H1 (cell line): ENCODE measurements at regions not wholly inside any gene's neighbourhood (a gene's known extent, or its start where the extent isn't known, plus 50 kb on each side); places are given as distances from the start of the nearest gene placed in this dataset.

Source experiments
- CTCF ChIA-PET: fragments of 300-600 bp; sonication (Branson Sonifier 250); formaldehyde crosslinking; loops from one replicate; lab custom pipeline; 2021; ENCODE audit not compliant: partially characterized antibody; lab: Charles Lee
- POLR2A ChIA-PET: fragments of 300-600 bp; sonication (Branson Sonifier 250); formaldehyde crosslinking; loops from one replicate; lab custom pipeline; 2021; ENCODE audit warnings: inconsistent platforms; ENCODE audit not compliant: partially characterized antibody; lab: Charles Lee
- DNase-seq, 2 experiments: peaks; one replicate each; pipeline versions ENCODE4 v3.0.0 to v3.0.0-alpha.2; 2010 to 2022; ENCODE audit warnings: low spot score in 2 of 2, low read depth in 1 of 2, mixed read lengths in 1 of 2
- FAIRE-seq: peaks from 2 replicates; lab custom pipeline; 2011; peaks lifted over from hg19 to GRCh38; lab: Jason Lieb, UNC
- H2AFZ ChIP-seq: 2 replicates; pipeline ENCODE4 v1.8.1; 2012; ENCODE audit warnings: low read length, inconsistent platforms
- H2AK5ac ChIP-seq: 2 replicates; pipeline ENCODE4 v1.6.1; 2013; ENCODE audit warnings: low read depth, low read length
- H2BK120ac ChIP-seq: replicated peaks from 2 replicates; pipeline ENCODE3; 2013; ENCODE audit warnings: low read depth, low read length, inconsistent platforms
- H2BK12ac ChIP-seq: 2 replicates; pipeline ENCODE4 v1.6.1; 2013; ENCODE audit warnings: low read depth, low read length
- H2BK15ac ChIP-seq: 2 replicates; pipeline ENCODE4 v1.6.1; 2013; ENCODE audit warnings: low read length
- H2BK20ac ChIP-seq: 2 replicates; pipeline ENCODE4 v1.6.1; 2013; ENCODE audit warnings: low read length
- H2BK5ac ChIP-seq: 2 replicates; pipeline ENCODE4 v1.6.1; 2013; ENCODE audit warnings: low read depth, low read length
- H3K14ac ChIP-seq: 2 replicates; pipeline ENCODE4 v1.6.1; 2013; ENCODE audit warnings: inconsistent platforms; ENCODE audit not compliant: insufficient read length
- H3K18ac ChIP-seq: 2 replicates; pipeline ENCODE4 v1.6.1; 2013; ENCODE audit warnings: low read length; ENCODE audit errors: extremely low read depth
- H3K23ac ChIP-seq: 2 replicates; pipeline ENCODE4 v1.6.1; 2013; ENCODE audit warnings: inconsistent platforms; ENCODE audit not compliant: insufficient read length
- H3K23me2 ChIP-seq: 2 replicates; pipeline ENCODE4 v1.6.1; 2013; ENCODE audit warnings: low read depth, low read length
- H3K27ac ChIP-seq: 2 replicates; pipeline ENCODE4 v1.6.1; 2011; ENCODE audit warnings: low read depth, low read length, inconsistent platforms
- H3K27me3 ChIP-seq, 4 experiments: replicated peaks in 1 of 4; 1 replicate in 1 of 4; 2 replicates in 3 of 4; pipeline versions ENCODE4 v1.6.1 to v1.8.1; 2011 to 2013; ENCODE audit warnings: low read length in 3 of 4, mild to moderate bottlenecking in 3 of 4, inconsistent platforms in 2 of 4, mixed read lengths in 2 of 4, moderate library complexity in 1 of 4; ENCODE audit not compliant: control insufficient read depth in 3 of 4, insufficient read depth in 3 of 4; ENCODE audit errors: extremely low read depth in 1 of 4
- H3K36me3 ChIP-seq, 4 experiments: 2 replicates each; pipeline versions ENCODE4 v1.6.1 to v1.8.1; 2011 to 2013; ENCODE audit warnings: mild to moderate bottlenecking in 4 of 4, low read length in 3 of 4, moderate library complexity in 2 of 4, control low read depth in 1 of 4, inconsistent platforms in 1 of 4; ENCODE audit not compliant: insufficient read depth in 4 of 4, control insufficient read depth in 2 of 4
- H3K4ac ChIP-seq: replicated peaks from 2 replicates; pipeline ENCODE3; 2013; ENCODE audit warnings: low read length, low read depth, mixed read lengths, inconsistent platforms; ENCODE audit not compliant: insufficient read length
- H3K4me1 ChIP-seq, 4 experiments: replicated peaks in 1 of 4; 1 replicate in 1 of 4; 2 replicates in 3 of 4; pipeline versions ENCODE4 v1.6.1 to v1.8.1; 2011 to 2013; ENCODE audit warnings: low read length in 3 of 4, inconsistent platforms in 2 of 4, mixed read lengths in 1 of 4; ENCODE audit not compliant: insufficient read depth in 4 of 4, control insufficient read depth in 3 of 4
- H3K4me2 ChIP-seq, 2 experiments: 2 replicates each; pipeline versions ENCODE4 v1.6.1 to v1.8.1; 2011 to 2013; ENCODE audit warnings: low read depth in 2 of 2, low read length in 2 of 2, control low read depth in 1 of 2, inconsistent platforms in 1 of 2, mild to moderate bottlenecking in 1 of 2; ENCODE audit not compliant: insufficient read depth in 1 of 2
- H3K4me3 ChIP-seq, 4 experiments: fragments of 200-600, 300-600 bp in 1 of 4; sonication (generic), shearing (Covaris generic), sonication (Bioruptor Twin) in 1 of 4; 2 replicates each; pipeline versions ENCODE4 v1.5.1 to v1.8.1; 2011 to 2016; ENCODE audit warnings: low read length in 4 of 4, low read depth in 3 of 4, control low read depth in 2 of 4, inconsistent platforms in 2 of 4, mild to moderate bottlenecking in 2 of 4, mixed read lengths in 1 of 4, moderate library complexity in 1 of 4; ENCODE audit not compliant: insufficient read depth in 2 of 4; ENCODE audit errors: extremely low read depth in 1 of 4
- H3K56ac ChIP-seq: replicated peaks from 2 replicates; pipeline ENCODE3; 2013; ENCODE audit warnings: low read depth, mild to moderate bottlenecking, mixed read lengths, low read length, inconsistent platforms; ENCODE audit not compliant: insufficient read length
- H3K79me1 ChIP-seq: 2 replicates; pipeline ENCODE4 v1.6.1; 2013; ENCODE audit warnings: low read depth, low read length, control low read depth
- H3K79me2 ChIP-seq, 2 experiments: 2 replicates each; pipeline versions ENCODE4 v1.6.1 to v1.8.1; 2012 to 2013; ENCODE audit warnings: low read length in 2 of 2, mild to moderate bottlenecking in 2 of 2, inconsistent platforms in 1 of 2; ENCODE audit not compliant: insufficient read depth in 2 of 2, control insufficient read depth in 1 of 2
- H3K9ac ChIP-seq, 4 experiments: replicated peaks in 1 of 4; 1 replicate in 1 of 4; 2 replicates in 3 of 4; pipeline versions ENCODE4 v1.6.1 to v1.8.1; 2011 to 2013; ENCODE audit warnings: low read depth in 3 of 4, low read length in 3 of 4, control low read depth in 2 of 4, mild to moderate bottlenecking in 2 of 4, moderate library complexity in 2 of 4, inconsistent platforms in 1 of 4; ENCODE audit errors: extremely low read depth in 1 of 4
- H3K9me3 ChIP-seq, 2 experiments: 2 replicates each; pipeline versions ENCODE4 v1.6.1 to v1.8.1; 2012 to 2013; ENCODE audit warnings: mild to moderate bottlenecking in 2 of 2, moderate library complexity in 2 of 2, control low read depth in 1 of 2, inconsistent platforms in 1 of 2, low read depth in 1 of 2, low read length in 1 of 2, mixed read lengths in 1 of 2; ENCODE audit not compliant: insufficient read depth in 2 of 2
- H4K20me1 ChIP-seq, 2 experiments: replicated peaks in 1 of 2; 2 replicates each; pipeline versions ENCODE3 to v1.8.1; 2011 to 2013; ENCODE audit warnings: inconsistent platforms in 2 of 2, low read length in 2 of 2, mild to moderate bottlenecking in 1 of 2; ENCODE audit not compliant: insufficient read depth in 2 of 2, control insufficient read depth in 1 of 2
- H4K5ac ChIP-seq: 2 replicates; pipeline ENCODE4 v1.6.1; 2013; ENCODE audit warnings: low read length, low read depth, mixed read lengths, inconsistent platforms; ENCODE audit not compliant: insufficient read length
- H4K8ac ChIP-seq: 2 replicates; pipeline ENCODE4 v1.8.0; 2013; ENCODE audit warnings: mild to moderate bottlenecking, moderate library complexity, low read length, inconsistent platforms; ENCODE audit not compliant: insufficient read depth; ENCODE audit errors: extremely low read depth
- H4K91ac ChIP-seq: replicated peaks from 2 replicates; pipeline ENCODE3; 2013; ENCODE audit warnings: low read length, mixed read lengths, inconsistent platforms; ENCODE audit not compliant: insufficient read length
- BCL11A ChIP-seq, 2 experiments: IDR thresholded peaks; one replicate each; pipeline ENCODE4 v1.6.1; 2011; ENCODE audit warnings: low read depth in 2 of 2, low read length in 2 of 2, mild to moderate bottlenecking in 2 of 2
- BRCA1 ChIP-seq: IDR thresholded peaks from 2 replicates; pipeline ENCODE4 v1.6.1; 2012; ENCODE audit warnings: low read depth, low read length, improper control_type of control experiment
- CHD2 ChIP-seq: IDR thresholded peaks from 2 replicates; pipeline ENCODE4 v1.6.1; 2012; ENCODE audit warnings: low read length, improper control_type of control experiment
- CTBP2 ChIP-seq: IDR thresholded peaks from 2 replicates; pipeline ENCODE4 v1.7.0; 2011; ENCODE audit warnings: borderline replicate concordance, mild to moderate bottlenecking, moderate library complexity, mixed read lengths, low read length; ENCODE audit not compliant: insufficient read depth, insufficient read length
- HDAC2 ChIP-seq, 2 experiments: fragments of 300-600 bp in 1 of 2; sonication (generic) in 1 of 2; IDR thresholded peaks; 2 replicates each; pipeline ENCODE4 v1.6.1; 2011 to 2012; ENCODE audit warnings: low read depth in 2 of 2, low read length in 2 of 2, mild to moderate bottlenecking in 2 of 2, moderate library complexity in 2 of 2, borderline replicate concordance in 1 of 2, inconsistent platforms in 1 of 2
- RXRA ChIP-seq: IDR thresholded peaks from 2 replicates; pipeline ENCODE4 v1.6.1; 2011; ENCODE audit warnings: low read depth, mild to moderate bottlenecking, low read length, moderate library complexity; ENCODE audit not compliant: insufficient read depth
- SIN3A ChIP-seq, 2 experiments: IDR thresholded peaks in 1 of 2; conservative IDR thresholded peaks in 1 of 2; 2 replicates each; pipeline ENCODE4 v1.6.1; 2011 to 2012; ENCODE audit warnings: low read length in 2 of 2, improper control_type of control experiment in 1 of 2, low read depth in 1 of 2, mild to moderate bottlenecking in 1 of 2
- TCF12 ChIP-seq: IDR thresholded peaks from 2 replicates; pipeline ENCODE4 v1.6.1; 2011; ENCODE audit warnings: low read depth, mild to moderate bottlenecking, low read length
- WGBS, 2 experiments: shearing (Covaris generic) in 1 of 2; methylation state at CpG; one replicate each; pipeline versions ENCODE4 v1.1.6 to v1.1.7; 2013 to 2015; ENCODE audit warnings: low lambda C conversion rate in 2 of 2, mixed read lengths in 2 of 2, inconsistent platforms in 1 of 2, low coverage in 1 of 2, missing lambda C conversion rate in 1 of 2; ENCODE audit not compliant: insufficient replicate concordance in 2 of 2, insufficient coverage in 1 of 2, insufficient read length in 1 of 2; ENCODE audit errors: extremely low coverage in 1 of 2, missing lambda C conversion rate in 1 of 2; 5-methylcytosine and 5-hydroxymethylcytosine counted together
- TF ChIP-seq, protein P1 (sequence below): IDR thresholded peaks from 2 replicates; pipeline ENCODE4 v1.6.1; 2012; ENCODE audit warnings: inconsistent platforms

DNA sequence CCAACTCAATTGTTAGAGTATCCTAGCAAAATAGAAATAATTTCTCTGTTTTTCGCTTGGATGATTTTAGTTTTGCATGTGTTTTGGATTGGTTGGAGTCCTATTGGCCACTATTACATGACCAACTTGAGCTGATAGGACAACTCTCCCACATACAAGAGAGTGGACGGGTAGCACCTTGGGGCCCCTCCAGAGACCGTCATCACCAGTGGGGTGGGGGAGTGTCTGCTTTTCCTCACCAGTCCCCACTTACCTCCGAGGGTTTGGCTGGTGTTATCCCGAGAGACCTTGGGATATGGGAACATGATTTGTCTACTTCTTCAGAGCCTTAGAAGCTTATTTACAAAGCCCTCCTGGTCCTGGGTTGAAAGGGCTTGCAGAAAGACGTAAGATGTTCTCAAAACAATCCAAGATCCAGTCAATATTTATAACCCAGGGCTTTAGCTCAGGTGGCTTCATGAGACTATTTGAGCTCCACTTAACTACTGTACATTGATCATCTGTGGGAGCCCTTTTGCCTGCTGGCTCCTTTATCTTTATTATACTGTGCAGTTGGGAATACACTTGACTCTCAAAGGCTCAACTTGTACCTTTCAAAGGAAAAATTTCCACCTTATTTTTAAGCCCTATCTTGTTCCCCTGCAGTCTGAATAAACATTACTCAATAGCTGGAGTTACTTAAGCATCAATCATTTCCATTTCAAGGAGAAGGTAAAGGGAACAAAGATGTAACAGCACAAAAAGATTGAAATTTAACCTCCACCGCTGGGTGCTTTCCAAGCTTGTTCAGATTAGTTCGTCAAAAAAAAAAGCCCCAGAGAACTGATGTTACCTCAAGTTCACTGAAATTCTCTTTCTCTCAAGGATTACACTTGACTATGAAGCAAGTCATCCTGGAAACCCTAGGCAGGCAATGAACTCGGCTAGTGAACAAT lies 119.7 kb downstream of the WDR11 start:
- Histone ChIP-seq H3K27ac (no peak overlapping the region), H2AK5ac (no peak overlapping the region), H4K8ac (no peak overlapping the region), H4K5ac (no peak overlapping the region), H2BK15ac (no peak overlapping the region), H2BK20ac (no peak overlapping the region), H3K9ac (no peak overlapping the region), H3K56ac (no peak overlapping the region), H3K9me3 (peaks cover 6 to 16% of the 10 kb centered on the region in 2 experiments; a peak in 2 of 4 replicates), H3K79me1 (no peaks in the 10 kb centered on the region), H2BK120ac (no peak overlapping the region), H4K20me1 (no peaks in the 10 kb centered on the region), H3K79me2 (no peaks in the 10 kb centered on the region), H2BK12ac (no peak overlapping the region), H3K4me1 (no peaks in the 10 kb centered on the region), H3K18ac (no peak overlapping the region), H3K23ac (no peak overlapping the region), H2BK5ac (no peak overlapping the region), H3K27me3 (no peaks in the 10 kb centered on the region), H3K4me2 (no peak overlapping the region), H3K23me2 (no peaks in the 10 kb centered on the region), H2AFZ (no peak overlapping the region), H3K36me3 (no peaks in the 10 kb centered on the region), H3K4me3 (no peak overlapping the region), H4K91ac (no peak overlapping the region), H3K4ac (no peak overlapping the region), H3K14ac (no peak overlapping the region)
- ChIA-PET CTCF (interaction anchor here (0.6 to 1.2 kb wide), 2 partner anchors 28 to 500 kb away, joined by 3 to 4 read pairs; no protein-coding TSS in a partner anchor), POLR2A (no interaction called here)
- WGBS, 2 experiments = 93% methylated on average over 9 of the region's 9 CpGs; no CpG with 5 or more reads in 1 of the 2 experiments
- TF ChIP-seq CTBP2 (no peak), HDAC2 (IDR thresholded peaks at IDR 0.05; ENCODE audit: borderline replicate concordance in 1 of 2, low read depth in 2 of 2, low read length in 2 of 2) (no peak), TCF12 (no peak), CHD2 (no peak), BCL11A (IDR thresholded peaks at IDR 0.05; ENCODE audit: low read depth in 2 of 2, low read length in 2 of 2) (no peak), BRCA1 (no peak), SIN3A (conservative IDR thresholded peaks at IDR 0.05 in 1 of 2, IDR thresholded peaks at IDR 0.05 in 1 of 2; ENCODE audit: low read depth in 1 of 2, low read length in 2 of 2) (no peak), RXRA (no peak)
- TF ChIP-seq, protein P1, sequence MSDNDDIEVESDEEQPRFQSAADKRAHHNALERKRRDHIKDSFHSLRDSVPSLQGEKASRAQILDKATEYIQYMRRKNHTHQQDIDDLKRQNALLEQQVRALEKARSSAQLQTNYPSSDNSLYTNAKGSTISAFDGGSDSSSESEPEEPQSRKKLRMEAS = no peak
- no peak for DNase-seq
- no peak for FAIRE-seq
